Medulla oblongata (tissue), 1 donor: ENCODE measurements at regions not wholly inside any gene's neighbourhood (a gene's known extent, or its start where the extent isn't known, plus 50 kb on each side); places are given as distances from the start of the nearest gene placed in this dataset.
A peak's percentile ranks its signal among the peaks of the same experiment; 100 is the strongest.

Experiments used
- DNase-seq: peaks from one replicate; pipeline ENCODE4 v3.0.0-alpha.2; 2015; ENCODE audit errors: extremely low spot score

DNA sequence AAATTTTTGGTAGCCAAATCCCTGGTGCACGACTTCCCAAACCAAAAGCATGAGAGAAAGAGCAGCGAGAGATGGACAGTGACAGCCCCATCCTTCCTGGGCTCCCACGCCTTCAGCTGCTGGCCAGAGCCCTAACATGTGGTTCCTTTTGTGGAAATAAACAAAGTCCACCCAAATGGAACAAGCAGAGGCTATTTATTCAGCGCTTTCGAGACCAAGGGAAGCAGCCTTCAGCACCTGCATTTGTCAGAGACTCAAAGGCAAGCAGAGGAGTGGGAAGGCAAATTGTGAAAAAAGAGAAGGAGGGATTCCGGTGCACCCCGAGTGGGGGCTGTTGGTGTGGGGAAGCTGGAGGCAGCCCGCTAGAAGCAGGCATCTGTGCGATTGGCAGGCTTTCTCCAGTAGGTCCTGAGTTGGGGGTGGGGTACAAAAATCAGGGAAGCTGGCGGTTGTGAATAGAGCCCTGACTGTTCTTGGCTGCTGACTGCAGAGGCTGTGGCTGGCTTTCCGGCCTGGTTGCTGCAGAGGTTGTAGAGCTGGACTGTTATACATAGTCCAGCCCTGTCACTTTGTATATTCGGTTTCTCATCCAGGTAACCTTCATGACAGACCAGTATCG, 427.2 kb downstream of the OCA2 start:
- peak; percentile 57 for DNase-seq

DNA sequence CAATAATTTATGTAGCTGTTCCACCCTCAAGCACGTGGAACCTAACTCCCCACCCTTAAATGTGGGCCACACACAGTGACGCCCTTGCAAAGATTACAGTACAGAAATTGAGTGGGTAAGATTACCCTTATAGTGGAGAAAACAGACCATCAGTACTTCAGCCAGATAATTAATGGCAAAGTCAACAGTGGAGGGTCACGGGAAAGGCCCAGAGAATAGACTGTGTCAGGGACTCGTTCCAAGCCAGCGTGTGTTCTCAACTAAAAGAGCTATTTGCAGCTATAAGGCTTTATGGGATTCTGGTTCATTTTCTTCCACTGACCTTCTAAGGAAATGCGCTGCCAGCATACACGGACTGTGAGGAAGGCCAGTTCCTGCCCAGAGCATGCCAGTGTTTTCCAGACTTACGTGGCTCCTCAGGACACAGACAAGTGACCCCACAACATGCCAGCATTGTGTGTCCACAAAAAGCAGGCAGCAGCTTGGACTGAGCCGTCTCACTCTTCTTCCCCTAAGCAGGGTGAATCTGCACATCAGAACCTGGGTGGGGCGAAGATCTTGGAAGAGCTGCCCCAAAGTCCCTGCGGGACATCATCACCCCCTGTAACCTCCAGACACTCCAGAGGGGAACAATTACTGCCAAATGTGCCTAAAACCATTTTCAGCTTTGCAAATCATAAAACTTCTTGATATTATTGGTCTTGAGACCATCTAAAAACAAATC, 428.5 kb downstream of the OCA2 start:
- DNase-seq, result peak; percentile 21

DNA sequence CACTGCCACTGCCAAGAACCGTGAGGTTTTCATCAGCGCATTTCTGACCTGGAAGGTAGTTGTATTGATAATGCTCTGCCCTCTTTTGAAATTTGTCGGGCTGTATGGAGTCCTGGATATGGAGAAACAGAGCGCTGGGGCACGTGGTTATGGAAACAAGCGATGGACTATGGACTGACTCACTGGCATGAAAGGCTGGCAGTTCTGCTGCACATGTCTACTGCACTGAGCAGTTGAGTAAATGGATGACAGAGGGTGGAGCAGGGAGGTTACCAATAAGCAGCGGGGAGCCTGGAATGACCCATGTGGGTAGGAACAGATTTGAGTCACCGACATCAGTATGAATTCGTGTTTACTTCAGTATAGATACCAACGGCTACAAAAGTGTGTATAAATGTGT, 429.5 kb downstream of the OCA2 start:
- DNase-seq, result no peak

DNA sequence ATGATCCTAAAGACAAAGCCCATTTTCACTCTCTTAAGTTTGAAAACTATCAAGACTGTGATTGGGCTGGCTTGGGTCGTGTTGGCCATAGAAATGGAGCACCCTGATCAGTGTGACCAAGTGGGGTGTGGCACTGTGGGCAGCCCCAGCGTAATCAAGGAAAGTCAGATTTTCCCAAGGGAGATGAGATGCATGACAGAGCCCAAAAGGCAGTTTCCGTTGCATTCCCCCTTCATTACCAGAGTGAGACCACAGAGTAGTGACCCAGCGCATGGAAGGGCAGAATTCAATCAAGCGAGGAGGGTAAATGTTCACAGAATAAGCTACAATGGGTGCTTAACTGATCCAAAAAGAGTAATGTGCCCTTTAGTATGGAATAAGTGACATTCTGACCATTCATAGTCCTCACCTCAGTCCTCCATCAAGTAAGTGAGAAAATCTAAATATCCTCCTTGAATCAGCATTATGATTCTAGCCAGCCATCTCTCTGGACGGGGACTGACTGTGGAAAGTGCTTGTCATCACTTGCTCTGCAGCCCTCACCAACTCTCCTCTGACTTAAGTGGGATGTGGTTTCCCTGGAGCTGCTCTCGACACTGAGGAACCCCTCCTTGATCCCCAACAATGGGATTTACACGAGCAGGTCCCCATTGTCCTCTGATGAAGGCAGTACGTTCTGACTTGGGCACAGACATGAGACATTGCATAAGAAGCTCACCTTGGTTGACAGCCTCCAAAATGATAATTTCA, 430.5 kb downstream of the OCA2 start:
- DNase-seq, result no peak

DNA sequence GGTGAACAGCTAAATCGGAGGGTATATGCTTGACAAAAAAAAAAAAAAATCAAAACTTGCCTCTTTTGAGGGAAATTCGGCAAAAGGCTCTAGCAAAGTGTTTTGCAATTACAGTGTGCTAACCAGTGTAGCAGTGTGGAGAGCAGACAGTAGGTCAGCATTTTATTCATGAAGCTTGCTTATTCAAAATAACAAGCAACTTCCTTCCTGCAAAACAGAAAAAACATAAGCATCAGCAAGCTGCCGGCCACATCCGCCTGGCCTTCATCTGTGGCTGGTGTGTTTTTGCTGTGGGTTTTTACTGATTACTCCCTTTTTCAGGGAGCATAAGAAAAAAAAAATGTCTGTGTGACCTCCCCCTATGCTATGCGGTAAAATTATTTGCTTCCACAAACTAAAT, 434.1 kb downstream of the OCA2 start:
- no peak for DNase-seq

DNA sequence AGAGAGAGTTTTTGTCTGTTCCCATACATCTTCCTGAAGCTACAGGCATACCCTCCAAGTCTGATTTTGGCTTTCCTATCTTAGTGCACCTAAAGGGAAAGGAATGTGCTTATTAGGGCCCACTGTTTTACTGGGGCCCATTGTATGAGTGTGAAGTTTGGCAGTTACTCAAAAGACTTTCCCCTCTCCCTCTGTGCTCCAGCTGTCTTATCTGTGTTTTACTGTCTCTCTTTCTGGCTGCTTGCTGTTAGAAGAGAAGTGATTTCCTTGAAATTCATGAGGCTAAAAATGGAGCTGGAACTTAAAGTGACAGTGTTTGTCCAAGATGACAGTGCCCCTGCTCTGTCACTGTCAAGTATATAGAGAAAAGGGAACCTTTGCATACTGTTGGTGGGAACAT, 436.2 kb downstream of the OCA2 start:
- DNase-seq, result no peak

DNA sequence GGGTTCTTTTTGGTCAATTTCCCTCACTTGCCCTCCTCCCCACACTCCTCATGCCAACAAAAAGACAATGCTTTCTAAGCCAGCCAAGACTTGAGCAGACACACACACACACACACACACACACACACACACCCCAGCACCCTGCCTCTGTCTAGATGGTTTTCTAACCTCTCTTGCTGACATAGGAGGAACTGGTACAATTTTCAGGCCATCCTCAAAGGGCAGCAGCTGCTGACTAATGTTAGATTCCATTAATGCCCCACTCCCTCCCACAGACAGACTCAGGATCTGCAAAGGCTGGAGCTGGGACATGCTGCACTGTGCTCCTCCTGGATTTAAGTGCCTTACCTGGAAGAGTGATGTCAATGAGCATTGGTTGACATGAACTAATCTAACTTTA, 438.4 kb downstream of the OCA2 start:
- no peak for DNase-seq

DNA sequence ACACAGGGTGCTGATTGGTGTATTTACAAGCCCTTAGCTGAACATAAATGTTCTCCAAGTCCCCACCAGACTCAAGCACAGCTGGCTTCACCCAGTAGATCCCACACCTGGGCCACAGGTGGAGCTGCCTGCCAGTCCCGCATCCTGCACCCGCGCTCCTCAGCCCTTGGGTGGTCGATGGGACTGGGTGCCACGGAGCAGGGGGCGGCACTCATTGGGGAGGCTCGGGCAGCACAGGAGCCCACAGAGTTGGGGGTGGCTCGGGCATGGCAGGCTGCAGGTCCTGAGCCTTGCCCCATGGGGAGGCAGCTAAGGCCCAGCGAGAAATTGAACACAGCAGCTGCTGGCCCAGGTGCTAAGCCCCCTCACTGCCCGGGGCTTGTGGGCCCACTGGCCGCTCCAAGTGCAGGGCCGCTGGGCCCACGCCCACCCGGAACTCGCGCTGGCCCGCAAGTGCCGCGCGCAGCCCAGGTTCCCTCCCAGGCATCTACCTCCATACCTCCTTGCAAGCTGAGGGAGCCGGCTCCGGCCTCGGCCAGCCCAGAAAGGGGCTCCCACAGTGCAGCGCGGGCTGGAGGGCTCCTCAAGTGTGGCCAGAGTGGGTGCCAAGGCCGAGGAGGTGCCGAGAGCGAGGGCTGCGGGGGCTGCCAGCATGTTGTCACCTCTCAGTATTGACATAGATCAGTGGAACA, 442.7 kb downstream of the OCA2 start:
- no peak for DNase-seq

DNA sequence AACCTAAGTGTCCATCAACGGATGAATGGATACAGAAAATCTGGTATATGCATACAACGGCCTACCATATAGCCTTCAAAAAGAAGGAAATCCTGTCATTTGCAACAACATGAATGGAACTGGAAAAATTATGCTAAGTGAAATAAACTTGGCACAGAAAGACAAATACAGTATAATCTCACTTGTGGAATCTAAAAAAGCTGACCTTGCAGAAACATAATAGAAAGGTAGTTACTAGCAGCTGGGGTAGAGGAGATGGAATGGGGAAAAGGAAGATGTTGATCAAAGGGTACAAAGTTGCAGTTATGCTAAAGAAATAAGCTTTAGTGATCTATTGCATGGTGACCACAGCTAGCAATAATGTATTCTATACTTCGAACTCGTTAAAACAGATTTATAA, 444.1 kb downstream of the OCA2 start:
- no peak for DNase-seq

DNA sequence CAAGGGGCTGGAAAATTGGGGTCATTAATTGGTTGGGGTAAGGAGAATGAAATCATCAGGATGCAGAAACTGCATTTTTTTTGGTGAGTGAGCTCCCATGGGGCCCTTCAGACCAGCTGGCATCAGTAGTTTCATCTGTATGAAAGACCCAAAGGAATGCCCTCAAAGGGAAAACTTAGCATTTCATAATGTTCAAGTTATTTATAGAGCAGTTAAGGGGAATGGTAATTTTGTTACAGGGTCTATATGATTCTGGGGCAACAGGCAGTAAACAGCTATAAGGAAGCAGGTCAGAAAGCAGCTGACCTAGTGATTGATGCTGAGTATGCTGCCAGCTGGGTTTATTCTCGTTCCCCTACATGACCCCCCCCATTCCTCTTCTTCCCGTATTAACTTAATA, 448.9 kb downstream of the OCA2 start:
- DNase-seq, result no peak

DNA sequence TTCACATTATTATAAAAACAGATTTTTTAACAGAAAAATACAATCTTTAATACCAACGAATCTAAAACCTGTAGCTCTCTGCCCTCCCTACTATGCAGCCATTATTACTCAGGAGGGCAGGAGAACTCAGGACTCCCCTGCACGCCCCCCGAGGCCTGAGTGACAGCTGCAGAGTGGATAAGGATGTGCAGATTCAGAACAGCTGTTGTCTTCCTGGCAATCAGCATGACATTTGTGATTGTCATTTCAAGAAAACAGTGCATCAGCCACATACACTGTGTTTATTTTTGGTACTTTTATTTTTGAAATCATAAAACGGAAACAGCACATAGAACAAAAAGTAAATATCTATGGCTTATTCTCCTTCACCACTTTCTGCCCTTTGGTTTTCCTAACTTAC, 450.8 kb downstream of the OCA2 start:
- DNase-seq, result no peak

DNA sequence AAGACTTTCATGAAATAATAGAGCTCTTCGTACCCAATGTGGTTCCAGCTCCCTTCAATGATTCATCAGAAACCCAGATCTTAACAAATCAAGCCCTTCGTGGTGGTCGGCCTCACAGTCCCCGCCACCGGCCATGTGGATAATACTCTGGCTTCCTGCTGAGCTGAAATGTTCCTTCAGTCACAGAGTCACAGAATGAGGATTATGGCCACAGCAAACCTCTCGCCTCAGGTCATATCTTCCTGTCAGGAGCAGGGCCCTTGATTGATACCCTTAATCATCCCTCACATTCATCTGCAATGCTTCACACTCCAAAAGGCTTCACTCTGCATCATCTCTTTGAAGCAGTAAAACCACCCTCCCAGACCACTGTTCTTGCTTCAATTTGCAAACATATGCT, 452.6 kb downstream of the OCA2 start:
- DNase-seq, result no peak

DNA sequence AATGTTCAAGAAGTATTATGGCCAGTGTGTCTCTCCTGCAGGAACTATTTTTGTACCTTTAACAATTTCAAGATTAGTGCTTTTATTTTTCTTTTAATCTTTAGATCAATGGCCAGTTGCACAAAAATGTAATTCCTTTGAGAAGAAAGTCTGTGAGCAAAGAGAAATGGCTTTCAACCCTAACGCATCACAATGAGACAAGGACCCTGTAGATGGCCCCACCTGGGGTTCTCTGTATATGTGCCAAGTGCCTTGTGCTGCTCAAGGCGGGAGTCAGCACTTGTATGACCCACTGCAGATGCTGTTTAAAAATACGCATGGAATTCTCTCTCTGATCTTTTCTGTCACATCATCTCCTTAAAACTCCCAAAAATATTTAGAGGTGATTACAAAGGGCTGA, 453.4 kb downstream of the OCA2 start:
- no peak for DNase-seq

DNA sequence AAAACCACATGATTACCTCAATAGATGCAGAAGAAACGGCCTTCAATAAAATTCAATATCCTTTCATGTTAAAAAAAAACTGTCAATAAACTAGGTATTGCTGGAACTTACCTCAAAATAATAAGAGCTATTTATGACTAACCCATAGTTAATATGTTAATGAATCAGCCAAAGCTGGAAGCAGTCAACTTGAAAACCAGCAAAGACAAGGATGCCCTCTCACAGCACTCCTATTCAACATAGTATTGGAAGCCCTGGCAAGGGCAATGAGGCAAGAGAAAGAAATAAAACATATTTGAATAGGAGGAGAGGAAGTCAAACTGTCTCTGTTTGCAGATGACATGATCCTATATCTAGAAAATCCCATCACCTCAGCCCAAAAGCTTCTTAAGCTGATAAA, 456.1 kb downstream of the OCA2 start:
- DNase-seq, result no peak

DNA sequence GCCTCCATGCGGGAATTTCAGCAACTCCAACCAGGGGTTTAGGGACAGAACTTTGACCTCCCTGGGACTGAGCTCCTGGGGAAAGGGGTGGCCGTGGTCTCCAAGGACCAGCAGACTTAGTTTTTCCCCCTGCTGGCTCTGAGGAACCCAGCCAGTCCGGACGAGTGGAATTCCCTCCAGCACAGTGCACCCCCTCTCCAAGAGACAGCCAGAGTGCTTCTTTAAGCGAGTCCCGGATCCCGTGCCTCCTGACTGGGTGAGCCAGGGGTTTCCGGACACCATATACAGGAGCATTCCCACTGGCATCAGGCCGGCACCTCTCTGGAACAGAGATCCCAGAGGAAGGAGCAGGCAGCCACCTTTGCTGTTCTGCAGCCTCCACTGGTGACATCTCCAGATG, 459.5 kb downstream of the OCA2 start:
- DNase-seq, result no peak

DNA sequence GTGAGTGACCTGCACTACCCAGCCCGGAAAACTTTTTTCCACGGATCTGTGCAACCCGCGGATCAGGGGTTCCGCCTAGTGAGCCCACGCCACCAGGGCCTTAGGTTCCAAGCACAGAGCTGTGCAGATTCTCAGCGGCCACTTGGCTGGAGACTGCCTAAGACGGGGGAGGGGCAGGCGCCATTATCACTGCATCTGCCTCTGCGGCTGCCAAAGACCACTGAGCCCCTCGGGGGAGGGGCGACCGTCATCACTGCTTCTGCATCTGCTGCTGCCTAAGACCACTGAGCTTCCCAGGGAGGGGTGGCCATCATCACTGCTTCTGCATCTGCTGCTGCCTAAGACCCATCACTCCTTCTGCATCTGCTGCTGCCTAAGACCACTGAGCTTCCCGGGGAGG, 460.2 kb downstream of the OCA2 start:
- no peak for DNase-seq

DNA sequence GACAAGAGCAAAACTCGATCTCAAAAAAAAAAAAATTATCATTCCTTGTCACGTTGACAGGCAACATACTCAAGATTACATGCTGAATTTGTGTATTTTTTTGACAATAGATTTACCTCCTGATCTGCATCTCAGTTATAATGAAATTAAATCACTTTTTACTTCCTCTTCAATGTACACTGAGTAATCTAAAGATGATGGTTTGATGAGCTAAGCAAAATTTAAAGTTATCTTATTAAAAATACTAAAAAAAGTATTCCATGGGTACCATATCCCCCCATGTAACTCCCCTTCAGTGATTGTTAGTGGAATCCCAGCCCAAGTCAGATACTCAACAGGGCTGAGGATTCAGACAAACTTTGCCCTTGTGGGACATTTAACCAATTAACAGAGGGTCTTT, 463.2 kb downstream of the OCA2 start:
- DNase-seq, result no peak

DNA sequence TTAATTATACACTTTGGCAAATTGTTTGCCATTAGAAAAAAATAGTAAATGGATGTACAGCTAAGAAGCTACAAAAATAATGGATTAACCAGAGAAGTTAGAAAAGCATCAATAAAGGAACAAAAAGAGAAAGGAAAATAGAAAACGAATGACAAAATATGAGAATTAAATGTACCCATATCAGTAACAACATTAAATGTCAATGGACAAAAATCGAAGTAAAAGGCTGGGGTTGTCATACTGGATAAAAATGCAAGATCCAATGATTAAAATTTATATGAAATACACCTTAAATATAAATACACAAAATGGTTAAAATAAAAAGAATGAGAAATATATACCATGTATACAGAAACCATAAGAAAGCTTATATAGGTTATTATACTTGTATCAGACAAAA, 470.6 kb downstream of the OCA2 start:
- DNase-seq, result no peak

DNA sequence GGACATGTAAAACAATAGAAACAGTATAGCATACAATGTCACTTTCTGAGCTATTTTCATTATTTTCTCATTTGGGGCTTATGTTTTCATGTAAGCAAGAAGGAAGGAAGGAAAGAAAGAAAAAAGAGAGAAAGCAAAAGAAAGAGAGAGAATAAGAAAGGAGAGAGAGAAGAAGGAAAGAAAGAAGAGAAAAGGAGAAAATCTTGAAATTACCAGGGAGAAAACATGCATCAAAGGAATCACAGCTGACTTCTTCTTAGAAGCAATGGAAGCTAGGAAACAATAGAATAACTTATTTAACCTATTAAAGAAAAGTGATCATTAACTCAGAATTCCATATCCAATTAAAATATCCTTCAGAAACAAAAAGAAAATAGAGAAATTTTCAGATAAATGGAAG, 471.5 kb downstream of the OCA2 start:
- no peak for DNase-seq

DNA sequence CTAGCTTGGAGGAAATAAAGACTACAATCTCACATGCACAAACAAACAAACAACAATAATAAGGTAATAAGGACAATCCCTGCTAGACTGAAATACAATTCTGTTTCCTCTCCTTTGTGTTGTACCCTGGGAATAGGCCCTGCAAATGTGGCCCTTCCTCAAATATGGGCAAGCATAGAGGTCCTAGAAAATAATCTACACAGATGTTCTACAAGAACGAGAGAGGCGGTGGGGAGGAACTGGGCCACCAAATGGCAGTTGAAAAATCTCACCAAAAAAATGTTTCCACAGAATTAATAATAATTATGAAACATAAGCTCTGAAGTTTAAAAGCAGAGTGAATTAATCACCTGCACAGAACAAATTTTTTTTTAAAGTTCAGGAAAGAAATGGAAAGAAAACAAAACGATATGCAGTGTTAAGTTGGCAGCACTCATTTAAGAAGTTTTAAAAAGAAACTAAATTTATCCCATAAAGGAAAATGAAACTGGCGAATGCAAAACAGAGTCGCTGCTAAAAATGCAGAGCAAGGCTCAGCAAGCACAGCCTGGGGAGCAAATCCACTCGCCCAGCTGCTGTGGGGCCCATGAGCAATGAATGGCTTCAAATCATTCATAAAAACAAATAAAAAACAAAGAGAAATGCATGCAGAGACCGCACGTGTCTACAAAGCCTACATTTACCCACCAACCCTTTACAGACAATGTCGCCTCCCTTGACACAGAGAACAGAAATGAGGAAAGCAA, 475.4 kb downstream of the OCA2 start:
- no peak for DNase-seq

DNA sequence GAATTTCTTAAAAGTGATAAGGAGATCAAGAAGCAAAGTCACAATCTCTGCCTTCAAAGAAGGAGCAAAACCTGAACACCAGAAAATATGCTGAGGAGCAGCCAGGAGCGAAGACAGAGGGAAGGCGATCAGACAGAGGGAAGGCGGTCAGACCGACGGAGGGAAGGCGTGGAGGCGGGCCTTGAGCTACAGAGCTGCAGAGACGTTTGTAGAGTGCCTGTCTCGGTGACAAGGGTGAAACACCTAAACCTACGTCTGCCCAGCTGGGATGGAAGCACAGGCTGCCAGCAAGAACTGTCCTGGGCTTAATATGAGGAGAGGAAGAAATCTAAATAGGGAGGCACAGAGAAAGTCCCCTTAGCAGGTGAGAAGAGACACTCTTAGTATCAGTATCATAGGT, 476.0 kb downstream of the OCA2 start:
- no peak for DNase-seq

DNA sequence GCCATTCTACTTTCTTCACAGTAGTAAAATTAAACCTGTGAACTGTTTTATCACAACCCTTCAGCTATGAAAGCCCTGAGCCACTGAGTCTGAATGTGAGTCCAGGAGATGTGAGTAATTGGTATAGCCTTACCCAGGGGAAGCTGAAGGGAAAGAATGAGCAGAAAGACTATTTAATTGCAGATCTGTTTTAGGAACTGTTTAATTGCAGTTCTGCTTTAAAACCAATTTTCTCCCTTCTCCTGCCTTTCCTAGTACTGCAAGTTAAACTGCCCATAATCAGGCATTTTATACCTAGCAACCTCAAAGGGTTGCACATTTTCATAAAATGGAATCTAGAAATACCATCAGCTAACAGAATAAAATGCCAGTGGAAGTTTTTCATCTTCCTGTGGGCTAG, 476.7 kb downstream of the OCA2 start:
- no peak for DNase-seq
